A549 (cell line): ENCODE measurements at regions not wholly inside any gene's neighbourhood (a gene's known extent, or its start where the extent isn't known, plus 50 kb on each side); places are given as distances from the start of the nearest gene placed in this dataset.

ENCODE experiments used
- CBX8 ChIP-seq: fragments of 200-600 bp; sonication (generic); IDR thresholded peaks from 2 replicates; pipeline ENCODE4 v1.6.1; 2016
- CTCF ChIP-seq: fragments of >200 bp; sonication (Bioruptor Twin); formaldehyde crosslinking; IDR thresholded peaks from 3 replicates; pipeline ENCODE4 v1.5.1; 2016
- EHMT2 ChIP-seq: fragments of 200-600 bp; sonication (generic); IDR thresholded peaks from 2 replicates; pipeline ENCODE4 v1.6.1; 2016; ENCODE audit warnings: antibody characterized with exemption, low read depth, mild to moderate bottlenecking, moderate library complexity
- ELK1 ChIP-seq: fragments of 150-350 bp; IDR thresholded peaks from 2 replicates; pipeline ENCODE4 v1.6.1; 2014; ENCODE audit warnings: low read depth, mild to moderate bottlenecking, low read length
- ESRRA ChIP-seq: fragments of 150-350 bp; IDR thresholded peaks from 2 replicates; pipeline ENCODE4 v1.6.1; 2014; ENCODE audit warnings: mild to moderate bottlenecking, low read length, borderline replicate concordance
- HEYL ChIP-seq: fragments of 250-450 bp; sonication (Bioruptor Pico); IDR thresholded peaks from 2 replicates; pipeline ENCODE4 v1.8.0; 2021; ENCODE audit warnings: mild to moderate bottlenecking, moderate library complexity
- RARB ChIP-seq: fragments of 250-450 bp; sonication (Bioruptor Pico); IDR thresholded peaks from 2 replicates; pipeline ENCODE4 v1.8.0; 2021; ENCODE audit warnings: mild to moderate bottlenecking, moderate library complexity
- USF2 ChIP-seq: fragments of 450-650 bp; IDR thresholded peaks from 2 replicates; pipeline ENCODE4 v1.6.1; 2014; ENCODE audit warnings: antibody characterized with exemption

- TF ChIP-seq CTCF (peak; percentile 36), USF2 (no peak), EHMT2 (no peak), RARB (CRISPR knock-in tag) (no peak), CBX8 (no peak), HEYL (CRISPR knock-in tag) (no peak), ELK1 (no peak), ESRRA (no peak)
These were observed 114.8 kb upstream of the PTPRM start for GRCh38 chr18:7452331-7452730.
